Urinary bladder (tissue), 3 donors: ENCODE measurements at regions not wholly inside any gene's neighbourhood (a gene's known extent, or its start where the extent isn't known, plus 50 kb on each side); places are given as distances from the start of the nearest gene placed in this dataset.

Experiments
- DNase-seq: peaks from one replicate; pipeline ENCODE4 v3.0.0-alpha.2; 2015; ENCODE audit errors: extremely low spot score
- H3K27ac ChIP-seq: one replicate; pipeline ENCODE4 v1.5.1; 2013; ENCODE audit warnings: low read depth, mild to moderate bottlenecking, moderate library complexity
- H3K36me3 ChIP-seq: one replicate; pipeline ENCODE4 v1.6.1; 2013; ENCODE audit warnings: mild to moderate bottlenecking, moderate library complexity; ENCODE audit not compliant: insufficient read depth
- H3K4me1 ChIP-seq: one replicate; pipeline ENCODE4 v1.6.1; 2013; ENCODE audit warnings: mild to moderate bottlenecking, moderate library complexity; ENCODE audit not compliant: insufficient read depth
- H3K4me3 ChIP-seq: one replicate; pipeline ENCODE4 v1.5.1; 2013; ENCODE audit warnings: low read depth, low read length
- WGBS: extraction: QIAGEN DNeasy Blood & Tissue Kit; methylation state at CpG from one replicate; pipeline ENCODE4 v1.1.7; 2013; 5-methylcytosine and 5-hydroxymethylcytosine counted together
- donor health status: healthy with polysubstance abuse.
- donor health status: healthy.

- H3K27ac ChIP-seq: no peak overlapping the region
- H3K4me3 ChIP-seq: no peak overlapping the region
- H3K36me3 ChIP-seq: no peaks in the 10 kb centered on the region
- 58% methylated on average over 2 of the region's 2 CpGs for WGBS
- H3K4me1 ChIP-seq: no peaks in the 10 kb centered on the region
- DNase-seq: no peak
Observed at GRCh38 chr10:120749072-120749471, 102.1 kb upstream of the WDR11 start.

- Histone ChIP-seq H3K4me3 (no peak overlapping the region), H3K4me1 (no peaks in the 10 kb centered on the region), H3K27ac (no peak overlapping the region), H3K36me3 (no peaks in the 10 kb centered on the region)
- DNase-seq: no peak
- 51% methylated on average over 11 of the region's 11 CpGs for WGBS
Observed at GRCh38 chr10:120749856-120750566, 101.2 kb upstream of the WDR11 start.

GRCh38 chr10:120755771-120756170 lies 95.4 kb upstream of the WDR11 start:
- DNase-seq: no peak
- H3K4me1 ChIP-seq: no peaks in the 10 kb centered on the region
- no peak overlapping the region for H3K4me3 ChIP-seq
- H3K36me3 ChIP-seq: no peaks in the 10 kb centered on the region
- H3K27ac ChIP-seq: no peak overlapping the region

GRCh38 chr10:120760253-120760652 lies 90.9 kb upstream of the WDR11 start:
- WGBS: 54% methylated on average over 4 of the region's 4 CpGs
- Histone ChIP-seq H3K4me1 (no peaks in the 10 kb centered on the region), H3K36me3 (no peaks in the 10 kb centered on the region), H3K27ac (no peak overlapping the region), H3K4me3 (no peak overlapping the region)
- DNase-seq: no peak

GRCh38 chr10:120761951-120762350 lies 89.2 kb upstream of the WDR11 start:
- 65% methylated on average over 5 of the region's 5 CpGs for WGBS
- Histone ChIP-seq H3K4me3 (no peak overlapping the region), H3K27ac (no peak overlapping the region), H3K4me1 (no peaks in the 10 kb centered on the region), H3K36me3 (no peaks in the 10 kb centered on the region)
- DNase-seq: no peak

- Histone ChIP-seq H3K4me1 (no peaks in the 10 kb centered on the region), H3K4me3 (no peak overlapping the region), H3K27ac (no peak overlapping the region), H3K36me3 (no peaks in the 10 kb centered on the region)
- no peak for DNase-seq
- 46% methylated on average over 1 of the region's 1 CpG for WGBS
Observed at GRCh38 chr10:120765226-120765803, 85.8 kb upstream of the WDR11 start.

GRCh38 chr10:120768227-120768626 lies 82.9 kb upstream of the WDR11 start:
- no peaks in the 10 kb centered on the region for H3K4me1 ChIP-seq
- H3K4me3 ChIP-seq: no peak overlapping the region
- no peak for DNase-seq
- WGBS: 72% methylated on average over 3 of the region's 3 CpGs
- H3K36me3 ChIP-seq: no peaks in the 10 kb centered on the region
- H3K27ac ChIP-seq: no peak overlapping the region

- no peaks in the 10 kb centered on the region for H3K36me3 ChIP-seq
- no peak overlapping the region for H3K4me3 ChIP-seq
- H3K27ac ChIP-seq: no peak overlapping the region
- no peaks in the 10 kb centered on the region for H3K4me1 ChIP-seq
- 30% methylated on average over 4 of the region's 4 CpGs for WGBS
- no peak for DNase-seq
Observed at GRCh38 chr10:120770496-120770895, 80.7 kb upstream of the WDR11 start.

GRCh38 chr10:120776442-120776841 lies 74.7 kb upstream of the WDR11 start:
- H3K4me3 ChIP-seq: no peak overlapping the region
- no peaks in the 10 kb centered on the region for H3K4me1 ChIP-seq
- no peak for DNase-seq
- WGBS: 79% methylated on average over 1 of the region's 1 CpG
- no peak overlapping the region for H3K27ac ChIP-seq
- no peaks in the 10 kb centered on the region for H3K36me3 ChIP-seq

- H3K4me1 ChIP-seq: no peaks in the 10 kb centered on the region
- DNase-seq: no peak
- no peak overlapping the region for H3K27ac ChIP-seq
- H3K4me3 ChIP-seq: no peak overlapping the region
- H3K36me3 ChIP-seq: no peaks in the 10 kb centered on the region
- 92% methylated on average over 3 of the region's 3 CpGs for WGBS
Observed at GRCh38 chr10:120782336-120782735, 68.8 kb upstream of the WDR11 start.

GRCh38 chr10:120783098-120783497 lies 68.1 kb upstream of the WDR11 start:
- no peak overlapping the region for H3K4me3 ChIP-seq
- no peaks in the 10 kb centered on the region for H3K36me3 ChIP-seq
- no peaks in the 10 kb centered on the region for H3K4me1 ChIP-seq
- no peak overlapping the region for H3K27ac ChIP-seq
- WGBS: 70% methylated on average over 5 of the region's 5 CpGs
- DNase-seq: no peak

GRCh38 chr10:120783867-120784266 lies 67.3 kb upstream of the WDR11 start:
- Histone ChIP-seq H3K4me3 (no peak overlapping the region), H3K4me1 (no peaks in the 10 kb centered on the region), H3K36me3 (no peaks in the 10 kb centered on the region), H3K27ac (no peak overlapping the region)
- WGBS: 67% methylated on average over 6 of the region's 6 CpGs
- DNase-seq: no peak

GRCh38 chr10:120788771-120789170 lies 62.4 kb upstream of the WDR11 start:
- H3K4me3 ChIP-seq: no peak overlapping the region
- 79% methylated on average over 5 of the region's 5 CpGs for WGBS
- no peak overlapping the region for H3K27ac ChIP-seq
- H3K36me3 ChIP-seq: no peaks in the 10 kb centered on the region
- H3K4me1 ChIP-seq: no peaks in the 10 kb centered on the region
- no peak for DNase-seq

- 67% methylated on average over 5 of the region's 5 CpGs for WGBS
- DNase-seq: no peak
Observed at GRCh38 chr10:120789303-120790203, 61.6 kb upstream of the WDR11 start.

More at GRCh38 chr10:120789303-120790203, 61.6 kb upstream of the WDR11 start:
- Histone ChIP-seq H3K27ac (no peak overlapping the region), H3K36me3 (no peaks in the 10 kb centered on the region), H3K4me1 (no peaks in the 10 kb centered on the region), H3K4me3 (no peak overlapping the region)
